Stimulated activated naive CD8-positive, alpha-beta T cell treated with anti-CD3 and anti-CD28 coated beads, Interleukin-15, Interleukin-2, amounts not matched to agents 100 ng/mL and 50 ng/mL, for 24 hours (primary cell): ENCODE measurements at regions not wholly inside any gene's neighbourhood (a gene's known extent, or its start where the extent isn't known, plus 50 kb on each side); places are given as distances from the start of the nearest gene placed in this dataset.

Experiments used
- H3K27ac Mint-ChIP-seq: one replicate; pipeline ENCODE4 v1.8.0; 2021; ENCODE audit warnings: mild to moderate bottlenecking, mixed read lengths
- H3K27me3 Mint-ChIP-seq: one replicate; pipeline ENCODE4 v1.8.0; 2021; ENCODE audit warnings: mixed read lengths
- H3K36me3 Mint-ChIP-seq: one replicate; pipeline ENCODE4 v1.8.0; 2021; ENCODE audit warnings: low read depth, mixed read lengths
- H3K4me1 Mint-ChIP-seq: one replicate; pipeline ENCODE4 v1.8.0; 2021; ENCODE audit warnings: low read depth, mixed read lengths
- H3K4me3 Mint-ChIP-seq: one replicate; pipeline ENCODE4 v1.8.0; 2021; ENCODE audit warnings: mild to moderate bottlenecking, mixed read lengths
- H3K9me3 Mint-ChIP-seq: one replicate; pipeline ENCODE4 v1.8.0; 2021; ENCODE audit warnings: mixed read lengths

DNA sequence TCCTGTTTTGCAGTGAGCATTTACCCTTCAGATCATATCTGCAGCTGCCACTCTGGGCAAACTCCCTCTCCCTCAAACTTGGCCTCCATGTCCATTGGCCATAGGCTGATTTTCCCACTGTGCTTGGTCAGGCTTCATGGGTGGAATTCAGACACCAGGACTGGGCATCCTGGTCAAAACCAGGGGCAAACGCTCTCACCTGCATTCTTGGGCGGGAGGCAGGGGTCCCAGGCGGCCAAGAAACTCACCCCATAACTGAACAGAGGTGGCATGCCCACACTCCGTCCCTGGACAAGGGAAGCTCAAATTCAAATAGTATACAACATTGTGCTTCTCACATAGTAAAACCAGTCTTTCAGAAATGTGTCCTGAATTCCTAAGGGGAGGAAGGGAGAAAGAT, 81.1 kb upstream of the ZNF648 start:
- Mint-ChIP-seq H3K4me1 (no peaks in the 10 kb centered on the region), H3K4me3 (no peak overlapping the region), H3K36me3 (no peaks in the 10 kb centered on the region), H3K9me3 (no peaks in the 10 kb centered on the region), H3K27me3 (peaks cover 12% of the 10 kb centered on the region), H3K27ac (no peak overlapping the region)

DNA sequence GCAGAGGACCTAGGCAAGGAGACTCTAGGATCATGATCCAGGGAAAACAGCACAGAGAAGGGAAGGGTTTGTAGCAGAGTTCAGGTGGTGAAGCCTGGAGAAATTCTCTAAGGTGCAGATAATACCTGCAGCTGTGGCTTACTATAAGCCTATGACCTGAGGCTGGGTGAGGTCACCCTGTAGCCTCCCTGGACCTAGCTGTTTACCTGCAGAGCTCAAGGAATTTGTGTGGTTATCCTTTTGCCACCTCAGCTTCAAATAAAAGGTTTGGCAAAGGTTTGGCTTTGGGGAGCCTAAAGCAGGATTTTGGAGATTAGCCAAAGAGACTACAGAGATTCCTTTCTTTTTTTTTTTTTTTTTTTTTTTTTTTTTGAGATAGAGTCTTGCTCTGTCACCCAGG, 79.5 kb upstream of the ZNF648 start:
- H3K4me1 Mint-ChIP-seq = peaks cover 9% of the 10 kb centered on the region
- H3K27me3 Mint-ChIP-seq = peaks cover 12% of the 10 kb centered on the region
- no peaks in the 10 kb centered on the region for H3K9me3 Mint-ChIP-seq
- no peaks in the 10 kb centered on the region for H3K36me3 Mint-ChIP-seq
- H3K4me3 Mint-ChIP-seq = no peak overlapping the region
- H3K27ac Mint-ChIP-seq = no peak overlapping the region

DNA sequence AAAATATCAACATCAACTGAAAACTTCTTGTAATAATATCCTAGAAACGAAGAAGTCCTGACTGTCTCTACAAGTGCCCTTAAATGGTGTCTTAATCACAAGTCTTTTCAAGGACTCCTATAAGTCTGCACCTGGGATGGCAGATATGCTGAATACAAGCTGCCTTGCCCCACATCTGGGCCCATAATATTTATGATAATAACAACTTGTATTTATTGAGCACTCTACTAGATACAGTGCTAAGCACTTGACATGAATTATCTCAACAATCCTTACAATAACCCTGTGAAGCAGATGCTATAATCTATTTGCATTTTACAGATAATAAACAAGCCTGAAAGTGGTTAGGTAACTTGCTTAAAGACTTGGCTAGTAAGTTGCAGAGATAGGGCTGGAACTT, 78.0 kb upstream of the ZNF648 start:
- Mint-ChIP-seq H3K27me3 (peaks cover 12% of the 10 kb centered on the region), H3K9me3 (peaks cover 7% of the 10 kb centered on the region), H3K27ac (no peak overlapping the region)

DNA sequence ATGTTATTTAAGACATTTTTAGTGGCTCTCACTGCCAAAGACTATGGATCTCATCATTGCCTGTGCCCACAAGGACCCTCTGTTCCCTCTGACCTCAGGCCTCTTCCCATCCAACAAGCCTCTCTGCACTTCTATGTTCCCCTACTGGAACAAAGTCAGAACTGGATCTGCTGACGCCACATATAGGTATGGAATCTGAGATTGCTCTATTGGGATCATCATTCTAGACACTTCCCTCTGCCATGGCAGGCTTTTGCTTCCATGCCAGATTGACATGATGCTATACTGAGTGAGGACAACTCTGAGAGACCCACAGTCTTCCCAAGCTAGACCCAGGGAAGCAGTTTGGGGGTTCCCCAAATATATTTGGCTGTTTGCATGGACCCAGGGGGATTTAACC, 76.0 kb upstream of the ZNF648 start:
- no peak overlapping the region for H3K4me3 Mint-ChIP-seq
- no peaks in the 10 kb centered on the region for H3K36me3 Mint-ChIP-seq
- peaks cover 6% of the 10 kb centered on the region for H3K27me3 Mint-ChIP-seq
- H3K4me1 Mint-ChIP-seq = peaks cover 9% of the 10 kb centered on the region
- H3K27ac Mint-ChIP-seq = no peak overlapping the region
- peaks cover 15% of the 10 kb centered on the region for H3K9me3 Mint-ChIP-seq

More for the DNA sequence above, 78.0 kb upstream of the ZNF648 start:
- Mint-ChIP-seq H3K4me1 (peaks cover 9% of the 10 kb centered on the region), H3K4me3 (no peak overlapping the region), H3K36me3 (no peaks in the 10 kb centered on the region)

DNA sequence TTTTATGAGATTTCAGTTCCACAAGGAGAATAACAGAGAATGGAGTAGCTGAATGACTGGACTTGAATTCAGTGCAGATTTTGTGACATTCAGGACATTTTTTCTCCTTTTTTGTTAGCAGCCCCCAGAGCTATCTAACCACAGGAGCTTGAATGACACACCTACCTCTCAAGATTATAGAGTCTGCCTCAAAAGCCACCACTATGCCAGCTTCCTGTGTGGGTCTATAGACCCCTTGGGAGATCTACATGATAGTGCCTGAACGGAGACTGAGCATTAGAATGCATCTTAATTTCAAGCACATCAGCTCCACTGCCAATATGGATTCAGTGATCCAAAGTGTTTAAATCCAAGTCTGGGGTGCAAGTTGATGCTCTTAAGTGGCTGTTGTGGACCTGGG, 74.4 kb upstream of the ZNF648 start:
- no peak overlapping the region for H3K27ac Mint-ChIP-seq
- H3K4me1 Mint-ChIP-seq = peaks cover 9% of the 10 kb centered on the region
- H3K9me3 Mint-ChIP-seq = peaks cover 15% of the 10 kb centered on the region
- H3K36me3 Mint-ChIP-seq = no peaks in the 10 kb centered on the region
- peaks cover 3% of the 10 kb centered on the region for H3K27me3 Mint-ChIP-seq
- no peak overlapping the region for H3K4me3 Mint-ChIP-seq

DNA sequence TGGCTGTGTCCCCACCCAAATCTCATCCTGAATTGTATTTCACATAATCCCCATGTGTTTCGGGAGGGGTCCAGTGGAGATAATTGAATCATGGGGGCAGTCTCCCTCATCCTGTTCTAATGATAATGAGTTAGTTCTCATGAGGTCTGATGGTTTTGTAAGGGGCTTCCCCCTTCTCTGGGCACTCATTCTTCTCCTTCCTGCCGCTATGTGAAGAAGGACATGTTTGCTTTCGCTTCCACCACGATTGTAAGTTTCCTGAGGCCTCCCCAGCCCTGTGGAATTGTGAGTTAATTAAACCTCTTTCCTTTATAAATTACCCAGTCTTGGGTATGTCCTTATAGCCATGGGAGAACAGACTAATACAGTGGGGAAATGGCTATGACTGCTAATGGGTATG, 72.7 kb upstream of the ZNF648 start:
- H3K9me3 Mint-ChIP-seq = peaks cover 15% of the 10 kb centered on the region
- peaks cover 9% of the 10 kb centered on the region for H3K4me1 Mint-ChIP-seq
- H3K27me3 Mint-ChIP-seq = no peaks in the 10 kb centered on the region
- no peak overlapping the region for H3K27ac Mint-ChIP-seq
- no peaks in the 10 kb centered on the region for H3K36me3 Mint-ChIP-seq
- no peak overlapping the region for H3K4me3 Mint-ChIP-seq

DNA sequence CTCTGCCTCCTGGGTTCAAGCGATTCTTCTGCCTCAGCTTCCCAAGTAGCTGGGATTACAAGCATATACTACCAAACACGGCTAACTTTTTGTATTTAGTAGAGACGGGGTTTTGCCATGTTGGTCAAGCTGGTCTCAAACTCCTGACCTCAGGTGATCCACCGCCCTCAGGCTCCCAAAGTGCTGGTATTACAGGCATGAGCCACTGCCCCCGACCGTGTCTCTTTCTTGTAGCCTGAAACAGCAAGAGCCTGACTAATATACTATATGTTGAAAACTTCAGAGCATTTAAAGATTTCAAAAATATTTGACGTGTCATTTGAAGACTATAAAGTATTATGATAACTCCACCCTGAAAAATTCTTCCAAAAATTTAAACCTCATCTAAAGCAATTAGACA, 71.7 kb upstream of the ZNF648 start:
- Mint-ChIP-seq H3K36me3 (no peaks in the 10 kb centered on the region), H3K4me1 (peaks cover 9% of the 10 kb centered on the region), H3K9me3 (peaks cover 15% of the 10 kb centered on the region), H3K27me3 (no peaks in the 10 kb centered on the region), H3K27ac (no peak overlapping the region), H3K4me3 (no peak overlapping the region)

DNA sequence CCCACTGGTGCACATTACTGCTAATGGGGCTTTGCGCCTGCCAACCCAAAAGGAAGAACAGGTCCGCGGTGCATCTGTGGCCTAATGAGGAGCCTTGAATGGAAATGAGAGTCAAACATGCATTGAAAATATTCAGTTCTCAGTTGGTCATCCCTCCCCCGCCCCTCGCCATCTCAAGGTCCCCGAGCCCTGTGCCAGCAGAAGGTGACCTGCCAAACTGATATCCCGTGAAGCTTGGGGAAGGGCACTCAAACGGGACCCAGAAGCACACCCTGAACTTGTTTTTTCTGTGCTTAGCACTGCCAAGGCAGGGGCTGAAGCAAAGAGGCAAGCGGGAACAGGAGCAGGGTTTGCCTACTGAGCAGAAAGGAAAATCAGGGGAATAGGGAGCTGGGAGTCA, 67.9 kb upstream of the ZNF648 start:
- H3K4me1 Mint-ChIP-seq = no peaks in the 10 kb centered on the region
- H3K9me3 Mint-ChIP-seq = peaks cover 7% of the 10 kb centered on the region
- no peaks in the 10 kb centered on the region for H3K27me3 Mint-ChIP-seq
- H3K36me3 Mint-ChIP-seq = no peaks in the 10 kb centered on the region
- H3K4me3 Mint-ChIP-seq = no peak overlapping the region
- H3K27ac Mint-ChIP-seq = no peak overlapping the region

DNA sequence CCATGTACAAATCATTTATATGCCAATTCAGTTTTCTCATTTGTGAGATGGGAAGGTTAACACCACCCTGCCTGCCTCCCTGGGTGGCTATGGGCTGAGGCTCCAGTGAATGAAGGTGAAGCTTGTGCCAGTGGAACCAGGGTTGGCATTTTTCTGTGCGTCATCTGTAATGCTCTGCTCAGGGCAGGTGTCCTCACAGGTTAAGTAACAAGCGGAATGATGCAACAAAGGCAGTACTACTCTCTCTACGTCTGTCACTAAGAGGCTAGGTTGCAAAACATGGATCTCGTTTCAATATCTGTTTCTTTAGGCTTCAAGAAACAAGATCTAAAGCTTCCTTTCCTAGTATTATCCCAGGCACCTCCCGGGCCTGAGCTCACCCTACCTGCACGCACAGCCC, 67.0 kb upstream of the ZNF648 start:
- no peak overlapping the region for H3K4me3 Mint-ChIP-seq
- no peak overlapping the region for H3K27ac Mint-ChIP-seq
- no peaks in the 10 kb centered on the region for H3K4me1 Mint-ChIP-seq
- no peaks in the 10 kb centered on the region for H3K36me3 Mint-ChIP-seq
- H3K9me3 Mint-ChIP-seq = no peaks in the 10 kb centered on the region
- no peaks in the 10 kb centered on the region for H3K27me3 Mint-ChIP-seq

DNA sequence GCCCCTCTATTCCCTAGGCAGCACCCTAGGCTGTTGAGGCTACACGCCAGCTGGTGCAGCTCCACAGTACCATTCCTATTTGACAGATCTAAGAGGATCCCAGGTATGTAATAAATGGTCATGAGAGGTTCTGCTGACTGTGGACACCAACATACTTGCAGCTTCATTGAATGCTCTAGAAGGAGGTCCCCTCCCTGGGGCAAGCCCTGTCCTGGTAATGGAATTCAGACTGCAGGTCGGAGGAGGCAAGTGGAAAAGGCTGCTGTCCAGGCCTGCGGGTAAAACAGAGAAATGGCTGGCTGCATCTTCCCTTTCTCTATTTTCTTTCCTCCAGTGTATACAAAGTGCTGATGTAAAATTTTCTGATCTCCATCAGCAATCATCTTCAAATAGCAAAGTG, 66.1 kb upstream of the ZNF648 start:
- H3K9me3 Mint-ChIP-seq = no peaks in the 10 kb centered on the region
- H3K4me3 Mint-ChIP-seq = no peak overlapping the region

DNA sequence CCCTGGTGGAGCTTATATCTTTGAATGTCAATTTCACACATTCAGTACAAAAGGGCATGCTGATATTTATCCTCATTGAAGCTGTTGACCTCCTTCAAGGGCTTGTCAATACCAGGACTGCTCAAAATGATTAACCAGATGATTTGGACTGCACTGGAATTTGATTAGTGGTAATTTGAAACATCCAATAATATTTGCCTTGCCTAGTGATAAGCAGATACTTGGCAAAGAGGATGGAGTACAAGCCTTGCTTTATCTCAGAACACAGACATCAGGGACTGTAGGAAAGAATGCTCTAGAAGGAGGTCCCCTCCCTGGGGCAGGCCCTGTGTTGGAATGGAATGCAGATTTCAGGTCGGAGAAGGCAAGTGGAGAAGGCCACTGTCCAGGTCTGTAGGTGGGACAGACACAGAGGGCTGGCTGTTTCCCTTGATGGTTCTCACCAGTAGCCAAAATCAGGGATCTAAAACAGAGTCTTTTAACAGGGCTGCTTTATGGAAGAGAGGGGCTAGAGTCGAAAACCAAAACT, 64.8 kb upstream of the ZNF648 start:
- Mint-ChIP-seq H3K27ac (no peak overlapping the region), H3K4me1 (no peaks in the 10 kb centered on the region), H3K4me3 (no peak overlapping the region), H3K36me3 (no peaks in the 10 kb centered on the region), H3K27me3 (no peaks in the 10 kb centered on the region), H3K9me3 (no peaks in the 10 kb centered on the region)

More for the DNA sequence above, 66.1 kb upstream of the ZNF648 start:
- Mint-ChIP-seq H3K27me3 (no peaks in the 10 kb centered on the region), H3K27ac (no peak overlapping the region), H3K36me3 (no peaks in the 10 kb centered on the region), H3K4me1 (no peaks in the 10 kb centered on the region)

DNA sequence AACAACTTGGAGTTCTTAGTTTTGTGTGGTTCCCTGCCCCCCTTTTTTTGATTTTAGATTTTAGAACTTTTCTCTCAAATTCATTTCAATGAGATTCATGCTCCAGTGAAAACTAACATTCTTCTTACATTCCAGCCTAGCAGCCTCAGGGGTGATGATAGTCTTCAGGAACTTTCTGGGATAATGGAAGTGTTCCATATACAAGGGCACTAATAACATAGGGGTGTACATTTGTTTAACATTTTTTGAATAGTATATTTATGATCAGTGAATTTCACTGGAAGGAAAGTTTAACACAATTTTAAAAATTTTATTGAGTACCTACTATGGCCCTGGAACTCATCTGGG, 61.4 kb upstream of the ZNF648 start:
- Mint-ChIP-seq H3K4me3 (no peak overlapping the region), H3K27ac (no peak overlapping the region), H3K27me3 (no peaks in the 10 kb centered on the region), H3K36me3 (no peaks in the 10 kb centered on the region), H3K4me1 (no peaks in the 10 kb centered on the region), H3K9me3 (no peaks in the 10 kb centered on the region)

DNA sequence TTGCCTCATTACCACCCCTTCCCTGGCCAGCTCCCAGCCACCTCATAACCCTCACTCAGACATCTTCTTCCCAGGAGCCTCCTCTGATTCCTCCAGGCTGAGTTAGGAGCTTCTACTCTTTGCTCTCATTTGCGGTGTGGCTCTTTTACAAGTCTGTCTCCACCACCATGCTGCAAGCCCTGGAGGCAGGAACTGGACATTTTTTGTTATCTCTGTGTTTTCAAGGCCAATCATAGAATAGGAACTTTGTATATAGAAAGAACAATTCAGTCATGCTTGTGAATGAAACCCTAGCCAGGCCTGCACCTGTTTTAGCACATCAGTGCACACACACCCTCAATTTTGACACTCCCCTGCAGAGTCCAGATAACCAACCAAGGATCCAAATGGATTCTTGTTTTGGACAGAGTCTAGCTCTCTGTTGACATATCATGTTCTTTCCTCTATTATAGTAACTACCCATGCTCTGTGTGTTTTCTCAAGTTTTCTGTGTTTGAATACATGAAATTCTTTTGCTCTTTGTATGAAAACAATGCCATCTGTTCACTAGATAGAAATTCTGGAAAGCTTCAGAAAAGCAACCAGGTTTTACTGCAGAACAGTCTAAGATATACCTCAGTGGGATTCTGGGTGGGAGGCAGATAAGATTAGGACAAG, 60.9 kb upstream of the ZNF648 start:
- no peaks in the 10 kb centered on the region for H3K9me3 Mint-ChIP-seq
- H3K27ac Mint-ChIP-seq = no peak overlapping the region
- no peaks in the 10 kb centered on the region for H3K36me3 Mint-ChIP-seq
- H3K4me1 Mint-ChIP-seq = no peaks in the 10 kb centered on the region
- no peaks in the 10 kb centered on the region for H3K27me3 Mint-ChIP-seq
- H3K4me3 Mint-ChIP-seq = no peak overlapping the region

DNA sequence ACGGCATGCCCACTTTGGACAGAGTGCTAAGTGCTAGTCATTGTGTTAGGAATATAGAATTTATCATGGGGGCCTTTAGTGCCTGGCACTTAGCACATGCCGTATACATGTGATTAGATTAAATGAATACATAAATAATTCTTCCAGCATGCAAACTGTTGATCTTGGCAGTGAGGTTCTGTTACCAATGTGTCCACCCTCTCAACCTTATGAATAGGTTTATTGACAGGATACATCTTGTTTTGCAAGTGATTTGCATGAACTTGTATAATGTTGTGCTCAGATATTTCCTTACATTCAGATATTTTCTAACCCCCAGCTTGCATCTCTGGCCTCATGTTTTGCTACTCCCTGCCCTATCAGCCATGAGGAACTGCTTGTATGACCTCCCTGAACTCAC, 60.3 kb upstream of the ZNF648 start:
- H3K4me3 Mint-ChIP-seq = no peak overlapping the region
- no peaks in the 10 kb centered on the region for H3K9me3 Mint-ChIP-seq
- H3K4me1 Mint-ChIP-seq = no peaks in the 10 kb centered on the region
- H3K36me3 Mint-ChIP-seq = no peaks in the 10 kb centered on the region
- H3K27me3 Mint-ChIP-seq = no peaks in the 10 kb centered on the region
- H3K27ac Mint-ChIP-seq = no peak overlapping the region

DNA sequence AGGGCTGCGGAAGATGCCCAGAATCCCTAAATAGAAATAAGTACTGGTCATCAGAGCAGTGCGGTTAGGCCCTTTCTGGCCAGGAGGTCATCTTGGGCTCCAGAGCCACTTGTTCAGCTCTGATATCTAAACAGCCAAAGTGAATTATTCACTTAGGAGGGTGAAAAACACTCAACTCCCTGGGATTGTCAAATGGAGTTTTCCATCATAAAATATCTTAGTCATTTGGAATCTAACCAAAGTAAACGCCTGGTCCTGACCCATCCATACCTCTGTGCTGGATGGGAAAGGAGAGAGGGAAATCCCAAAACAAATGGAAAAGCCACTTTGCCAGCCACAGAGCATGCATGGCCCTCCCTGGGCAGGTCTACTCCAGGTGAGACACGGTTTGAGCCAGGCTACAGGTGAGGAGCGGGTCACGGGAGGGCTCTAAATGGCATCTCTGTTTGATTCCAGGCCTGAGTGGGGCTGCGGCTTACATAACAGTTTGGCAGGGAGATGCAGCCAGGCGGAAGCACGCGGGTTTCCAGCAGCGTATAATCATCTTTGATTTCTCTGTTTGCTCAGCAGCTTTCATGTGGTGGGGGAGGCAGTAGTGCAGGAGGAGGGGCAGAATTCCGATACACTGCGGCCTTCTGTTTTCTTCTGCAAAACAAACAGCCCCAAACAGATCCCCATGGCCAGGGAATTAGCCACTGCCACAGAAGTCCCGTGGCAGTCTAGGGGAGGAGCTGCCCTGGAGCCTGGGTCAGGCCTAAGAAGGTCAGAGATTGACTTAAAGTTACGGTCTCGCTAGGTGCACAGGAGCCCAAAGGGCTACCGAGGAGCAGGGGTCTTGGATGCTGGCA, 59.1 kb upstream of the ZNF648 start:
- Mint-ChIP-seq H3K36me3 (no peaks in the 10 kb centered on the region), H3K4me1 (no peaks in the 10 kb centered on the region), H3K9me3 (no peaks in the 10 kb centered on the region), H3K27me3 (peaks cover 7% of the 10 kb centered on the region), H3K27ac (no peak overlapping the region), H3K4me3 (no peak overlapping the region)
